ENCODE measurements at regions not wholly inside any gene's neighbourhood (a gene's known extent, or its start where the extent isn't known, plus 50 kb on each side); places are given as distances from the start of the nearest gene placed in this dataset.
A peak's percentile ranks its signal among the peaks of the same experiment; 100 is the strongest.

- ChIA-PET POLR2A (no interaction called here), CTCF (no interaction called here)
- no peak overlapping the region for H2AFZ ChIP-seq (ENCODE audit: low read depth, low read length)
- H3K9ac ChIP-seq (replicated peaks; ENCODE audit: extremely low read depth, insufficient read depth, low read length): no peak overlapping the region
- DNase-seq (ENCODE audit: low read depth, low spot score) (no peak), FAIRE-seq (no peak)
- intact Hi-C loops (cut with micrococcal nuclease): no loop called here
- no peaks in the 10 kb centered on the region for H3K4me1 ChIP-seq (ENCODE audit: control insufficient read depth, extremely low read depth, insufficient read depth, low read length)
- no peak overlapping the region for H3K4me2 ChIP-seq (ENCODE audit: insufficient read depth, low read length)
- no peaks in the 10 kb centered on the region for H3K79me2 ChIP-seq (ENCODE audit: control insufficient read depth, insufficient read depth, low read length)
- H3K27me3 ChIP-seq (ENCODE audit: control insufficient read depth in 2 of 2, insufficient read depth in 2 of 2, low read length in 2 of 2): no peaks in the 10 kb centered on the region
- no peaks in the 10 kb centered on the region for H3K9me1 ChIP-seq (replicated peaks; ENCODE audit: control insufficient read depth, extremely low read depth, insufficient read depth, low read length)
- no peaks in the 10 kb centered on the region for H3K9me3 ChIP-seq (replicated peaks; ENCODE audit: control insufficient read depth, insufficient read depth, low read length)
- no peak overlapping the region for H3K4me3 ChIP-seq (replicated peaks in 1 of 3; ENCODE audit: insufficient read depth in 1 of 3, low read depth in 1 of 3, low read length in 3 of 3)
- TF ChIP-seq FOS (IDR thresholded peaks at IDR 0.05; ENCODE audit: borderline replicate concordance, insufficient read depth, low read length): no peak
- no peak for TF ChIP-seq EZH2 (IDR thresholded peaks at IDR 0.05; ENCODE audit: borderline replicate concordance, low read depth, low read length, severe bottlenecking)
- no peak for TF ChIP-seq MAX (IDR thresholded peaks at IDR 0.05; ENCODE audit: insufficient read depth, insufficient read length)
- BruUV-seq (replicated peaks): no TSS peak
- H4K20me1 ChIP-seq (replicated peaks; ENCODE audit: control insufficient read depth, extremely low read depth, insufficient read depth, low read length): no peaks in the 10 kb centered on the region
- H3K27ac ChIP-seq (ENCODE audit: insufficient read depth, low read depth, low read length): no peak overlapping the region
- no peaks in the 10 kb centered on the region for H3K36me3 ChIP-seq (ENCODE audit: control insufficient read depth in 2 of 2, extremely low read depth in 1 of 2, insufficient read depth in 2 of 2, low read length in 2 of 2)
- dilution Hi-C loops (cut with MboI; ENCODE audit: extremely low pct_ligation_motif_present, low sequenced_read_pairs): no loop called here
These were observed 197.9 kb downstream of the RBFOX3 start for GRCh38 chr17:79412886-79413390.

- Histone ChIP-seq H3K27me3 (ENCODE audit: control insufficient read depth in 2 of 2, insufficient read depth in 2 of 2, low read length in 2 of 2) (peaks cover 0 to 5% of the 10 kb centered on the region in 2 experiments), H3K36me3 (ENCODE audit: control insufficient read depth in 2 of 2, extremely low read depth in 1 of 2, insufficient read depth in 2 of 2, low read length in 2 of 2) (no peaks in the 10 kb centered on the region), H3K27ac (ENCODE audit: insufficient read depth, low read depth, low read length) (no peak overlapping the region), H3K4me3 (replicated peaks in 1 of 3; ENCODE audit: insufficient read depth in 1 of 3, low read depth in 1 of 3, low read length in 3 of 3) (no peak overlapping the region), H4K20me1 (replicated peaks; ENCODE audit: control insufficient read depth, extremely low read depth, insufficient read depth, low read length) (no peaks in the 10 kb centered on the region), H3K9ac (replicated peaks; ENCODE audit: extremely low read depth, insufficient read depth, low read length) (no peak overlapping the region), H3K9me3 (replicated peaks; ENCODE audit: control insufficient read depth, insufficient read depth, low read length) (no peaks in the 10 kb centered on the region), H3K79me2 (ENCODE audit: control insufficient read depth, insufficient read depth, low read length) (no peaks in the 10 kb centered on the region), H3K4me1 (ENCODE audit: control insufficient read depth, extremely low read depth, insufficient read depth, low read length) (no peaks in the 10 kb centered on the region), H2AFZ (ENCODE audit: low read depth, low read length) (no peak overlapping the region), H3K4me2 (ENCODE audit: insufficient read depth, low read length) (no peak overlapping the region), H3K9me1 (replicated peaks; ENCODE audit: control insufficient read depth, extremely low read depth, insufficient read depth, low read length) (no peaks in the 10 kb centered on the region)
- DNase-seq (ENCODE audit: low read depth, low spot score): no peak
- intact Hi-C loops (cut with micrococcal nuclease) (no loop called here), dilution Hi-C loops (cut with MboI; ENCODE audit: extremely low pct_ligation_motif_present, low sequenced_read_pairs) (no loop called here)
- TF ChIP-seq MAX (IDR thresholded peaks at IDR 0.05; ENCODE audit: insufficient read depth, insufficient read length) (peak; percentile 19), GATA2 (IDR thresholded peaks at IDR 0.05; ENCODE audit: insufficient read depth, insufficient read length, low read depth, low read length) (no peak), EZH2 (IDR thresholded peaks at IDR 0.05; ENCODE audit: borderline replicate concordance, low read depth, low read length, severe bottlenecking) (no peak)
- CTCF ChIA-PET: no interaction called here
- BruUV-seq (replicated peaks): no TSS peak
- POLR2A ChIA-PET: no interaction called here
- no peak for FAIRE-seq
These were observed 198.7 kb downstream of the RBFOX3 start for GRCh38 chr17:79412110-79412509.
